A673 (cell line): ENCODE measurements at regions not wholly inside any gene's neighbourhood (a gene's known extent, or its start where the extent isn't known, plus 50 kb on each side); places are given as distances from the start of the nearest gene placed in this dataset.

Source experiments
- BruUV-seq: library from RNA; stranded (reverse); fragments of 400-500 nt; replicated peaks from 2 replicates; lab custom pipeline; 2021; lab: Mats Ljungman, UMichigan
- CTCF ChIA-PET: fragments of 300-600 bp; sonication (Branson Sonifier 250); formaldehyde crosslinking; loops from one replicate; lab custom pipeline; 2022; ENCODE audit warnings: antibody characterized with exemption; lab: Charles Lee
- POLR2A ChIA-PET: fragments of 300-600 bp; sonication (Branson Sonifier 250); formaldehyde crosslinking; loops from one replicate; lab custom pipeline; 2022; ENCODE audit warnings: antibody characterized with exemption; ENCODE audit not compliant: low non-redundant PET; lab: Charles Lee
- DNase-seq: peaks from one replicate; pipeline ENCODE4 v3.0.0-alpha.2; 2015; ENCODE audit warnings: low spot score
- H3K27ac ChIP-seq: fragments of 200-600 bp; sonication (generic); 2 replicates; pipeline ENCODE4 v1.5.1; 2016; ENCODE audit warnings: mixed run types, low read depth, mild to moderate bottlenecking, mixed read lengths, antibody characterized with exemption, low read length; ENCODE audit not compliant: poor library complexity, severe bottlenecking
- H3K27me3 ChIP-seq: fragments of 200-600 bp; sonication (generic); replicated peaks from 2 replicates; pipeline ENCODE4 v1.6.1; 2017; ENCODE audit warnings: mixed run types, low read depth, mild to moderate bottlenecking, mixed read lengths, antibody characterized with exemption, low read length; ENCODE audit not compliant: insufficient read depth, poor library complexity
- H3K36me3 ChIP-seq: fragments of 200-600 bp; sonication (generic); 2 replicates; pipeline ENCODE4 v1.6.1; 2016; ENCODE audit warnings: mixed run types, mild to moderate bottlenecking, mixed read lengths, antibody characterized with exemption, low read length; ENCODE audit not compliant: insufficient read depth, poor library complexity, severe bottlenecking
- H3K4me1 ChIP-seq: fragments of 200-600 bp; sonication (generic); 2 replicates; pipeline ENCODE4 v1.6.1; 2017; ENCODE audit warnings: mixed run types, mild to moderate bottlenecking, mixed read lengths, antibody characterized with exemption, low read length; ENCODE audit not compliant: insufficient read depth, poor library complexity, severe bottlenecking
- H3K4me3 ChIP-seq: fragments of 200-600 bp; sonication (generic); 2 replicates; pipeline ENCODE4 v1.5.1; 2016; ENCODE audit warnings: low read depth, mixed run types, mild to moderate bottlenecking, mixed read lengths, low read length; ENCODE audit not compliant: poor library complexity, severe bottlenecking
- H3K9me3 ChIP-seq: fragments of 200-600 bp; sonication (generic); 2 replicates; pipeline ENCODE4 v1.6.1; 2016; ENCODE audit warnings: mixed run types, low read depth, mild to moderate bottlenecking, mixed read lengths, antibody characterized with exemption, low read length; ENCODE audit not compliant: poor library complexity, severe bottlenecking
- EZH2 ChIP-seq: fragments of 200-600 bp; sonication (generic); IDR thresholded peaks from 2 replicates; pipeline ENCODE4 v1.6.1; 2017; ENCODE audit warnings: borderline replicate concordance, low read depth, mild to moderate bottlenecking, mixed read lengths, antibody characterized with exemption, low read length; ENCODE audit not compliant: poor library complexity, severe bottlenecking
- intact Hi-C: fragments of 100-400 bp; cut with micrococcal nuclease; formaldehyde crosslinking; loops from one replicate; pipeline ENCODE4 v1.10.0; 2022; ENCODE audit not compliant: unreplicated experiment
- TF ChIP-seq, protein P1 (sequence below): fragments of 300-800, 200-600 bp; sonication (generic); conservative IDR thresholded peaks from 2 replicates; pipeline ENCODE4 v1.5.1; 2017; ENCODE audit warnings: low read depth, mild to moderate bottlenecking, antibody characterized with exemption, low read length, moderate library complexity, mixed read lengths

DNA sequence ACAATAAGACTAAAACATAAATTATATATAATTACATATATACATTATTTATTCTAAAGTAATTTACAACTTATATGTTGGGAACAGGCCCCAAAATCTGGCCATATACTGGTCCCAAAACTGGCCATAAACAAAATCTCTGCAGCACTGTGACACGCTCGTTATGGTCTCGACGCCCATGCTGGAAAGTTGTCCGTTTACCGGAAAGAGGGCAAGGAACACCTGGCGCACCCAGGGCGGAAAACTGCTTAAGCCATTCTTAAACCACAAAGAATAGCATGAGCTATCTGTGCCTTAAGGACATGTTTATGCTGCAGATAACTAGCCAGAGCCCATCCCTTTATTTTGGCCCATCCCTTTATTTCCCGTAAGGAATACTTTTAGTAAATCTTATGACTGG lies 164.9 kb downstream of the CENPW start:
- BruUV-seq: no TSS peak
- no peak for TF ChIP-seq EZH2
- no peak overlapping the region for H3K27ac ChIP-seq
- no peaks in the 10 kb centered on the region for H3K4me1 ChIP-seq
- ChIA-PET POLR2A (no interaction called here), CTCF (no interaction called here)
- no peaks in the 10 kb centered on the region for H3K27me3 ChIP-seq
- no peak for DNase-seq
- intact Hi-C loops: no loop called here
- H3K9me3 ChIP-seq: no peaks in the 10 kb centered on the region
- H3K36me3 ChIP-seq: no peaks in the 10 kb centered on the region
- no peak overlapping the region for H3K4me3 ChIP-seq

DNA sequence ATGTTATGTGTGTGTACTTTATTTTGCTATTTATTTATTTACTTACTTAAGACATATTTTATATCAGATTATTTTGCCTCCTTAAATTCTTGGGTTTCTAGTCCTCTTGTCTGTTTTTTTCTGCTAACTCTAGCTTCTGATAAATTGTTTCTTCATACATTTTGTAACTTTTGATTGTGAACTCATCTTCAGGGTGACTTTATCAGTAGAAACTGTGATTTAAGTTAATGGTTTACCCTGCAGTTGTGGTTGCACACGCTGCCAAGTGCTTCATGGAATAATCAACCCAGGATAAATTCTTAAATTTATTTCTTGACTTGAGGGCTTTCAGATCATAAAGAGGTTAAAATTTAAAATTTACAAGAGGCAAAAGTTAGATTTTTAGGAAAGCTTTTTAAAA lies 173.3 kb downstream of the CENPW start:
- Histone ChIP-seq H3K27ac (no peak overlapping the region), H3K36me3 (no peaks in the 10 kb centered on the region), H3K4me3 (no peak overlapping the region), H3K27me3 (peaks cover 3% of the 10 kb centered on the region), H3K4me1 (no peaks in the 10 kb centered on the region), H3K9me3 (no peaks in the 10 kb centered on the region)
- intact Hi-C loops: no loop called here
- TF ChIP-seq EZH2: no peak
- TF ChIP-seq, protein P1, sequence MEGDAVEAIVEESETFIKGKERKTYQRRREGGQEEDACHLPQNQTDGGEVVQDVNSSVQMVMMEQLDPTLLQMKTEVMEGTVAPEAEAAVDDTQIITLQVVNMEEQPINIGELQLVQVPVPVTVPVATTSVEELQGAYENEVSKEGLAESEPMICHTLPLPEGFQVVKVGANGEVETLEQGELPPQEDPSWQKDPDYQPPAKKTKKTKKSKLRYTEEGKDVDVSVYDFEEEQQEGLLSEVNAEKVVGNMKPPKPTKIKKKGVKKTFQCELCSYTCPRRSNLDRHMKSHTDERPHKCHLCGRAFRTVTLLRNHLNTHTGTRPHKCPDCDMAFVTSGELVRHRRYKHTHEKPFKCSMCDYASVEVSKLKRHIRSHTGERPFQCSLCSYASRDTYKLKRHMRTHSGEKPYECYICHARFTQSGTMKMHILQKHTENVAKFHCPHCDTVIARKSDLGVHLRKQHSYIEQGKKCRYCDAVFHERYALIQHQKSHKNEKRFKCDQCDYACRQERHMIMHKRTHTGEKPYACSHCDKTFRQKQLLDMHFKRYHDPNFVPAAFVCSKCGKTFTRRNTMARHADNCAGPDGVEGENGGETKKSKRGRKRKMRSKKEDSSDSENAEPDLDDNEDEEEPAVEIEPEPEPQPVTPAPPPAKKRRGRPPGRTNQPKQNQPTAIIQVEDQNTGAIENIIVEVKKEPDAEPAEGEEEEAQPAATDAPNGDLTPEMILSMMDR: no peak
- CTCF ChIA-PET: no interaction called here
- no TSS peak for BruUV-seq
- POLR2A ChIA-PET: no interaction called here
- DNase-seq: no peak

DNA sequence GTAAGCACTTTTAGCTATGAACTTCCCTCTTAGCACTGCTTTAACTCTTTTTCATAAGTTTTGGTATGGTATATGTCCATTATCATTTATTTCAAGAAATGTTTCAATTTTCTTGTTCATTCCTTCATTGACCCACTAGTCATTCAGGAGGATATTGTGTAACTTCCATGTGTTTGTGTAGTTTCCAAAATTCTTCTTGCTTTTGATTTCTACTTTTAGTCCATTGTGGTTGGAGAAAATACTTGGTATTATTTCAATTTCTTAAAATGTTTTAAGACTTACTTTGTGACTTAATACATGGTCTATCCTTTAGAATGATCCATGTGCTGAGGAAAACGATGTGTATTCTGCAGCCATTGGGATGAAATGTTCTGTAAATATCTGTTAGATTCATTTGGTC lies 176.5 kb downstream of the CENPW start:
- Histone ChIP-seq H3K4me1 (no peaks in the 10 kb centered on the region), H3K9me3 (no peaks in the 10 kb centered on the region), H3K4me3 (no peak overlapping the region), H3K27ac (no peak overlapping the region), H3K36me3 (no peaks in the 10 kb centered on the region), H3K27me3 (peaks cover 3% of the 10 kb centered on the region)
- BruUV-seq: no TSS peak
- intact Hi-C loops: no loop called here
- DNase-seq: no peak
- ChIA-PET POLR2A (no interaction called here), CTCF (no interaction called here)
- no peak for TF ChIP-seq EZH2
- TF ChIP-seq, protein P1: no peak

DNA sequence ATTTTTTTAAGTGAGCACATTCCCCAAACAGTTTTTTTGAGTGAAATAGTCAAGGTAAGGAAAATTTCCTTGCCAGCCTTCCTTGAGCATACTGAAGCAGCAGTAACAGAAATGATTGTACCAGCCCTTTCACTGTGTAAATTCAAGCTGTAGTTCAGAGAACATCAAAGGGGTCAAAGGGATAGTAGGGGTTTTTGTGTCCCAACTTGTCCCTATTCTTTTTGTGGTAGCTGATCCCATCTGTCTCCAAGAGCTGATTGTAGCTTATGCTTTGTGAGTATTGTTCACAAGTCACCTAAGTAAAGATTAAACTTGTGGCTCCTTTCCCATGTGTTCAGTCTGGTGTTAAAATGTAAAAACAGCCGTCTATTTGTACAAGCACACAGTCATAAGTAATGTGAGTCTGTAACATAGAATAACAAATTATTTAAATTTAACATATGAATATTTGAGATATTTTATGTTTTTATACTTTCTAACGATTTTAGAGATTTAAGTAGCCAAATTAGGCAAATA lies 185.0 kb downstream of the CENPW start:
- Histone ChIP-seq H3K9me3 (no peaks in the 10 kb centered on the region), H3K36me3 (no peaks in the 10 kb centered on the region), H3K27ac (no peak overlapping the region), H3K4me1 (no peaks in the 10 kb centered on the region), H3K27me3 (no peaks in the 10 kb centered on the region), H3K4me3 (no peak overlapping the region)
- no TSS peak for BruUV-seq
- CTCF ChIA-PET: no interaction called here
- no peak for DNase-seq
- POLR2A ChIA-PET: no interaction called here
- intact Hi-C loops: no loop called here
- TF ChIP-seq, protein P1: no peak
- TF ChIP-seq EZH2: no peak
